GM12878 (cell line): ENCODE measurements at regions not wholly inside any gene's neighbourhood (a gene's known extent, or its start where the extent isn't known, plus 50 kb on each side); places are given as distances from the start of the nearest gene placed in this dataset.

ENCODE experiments used
- ATAC-seq: fragments of 200-7000 bp; cut with Tn5 transposase; 3 replicates; pipeline ENCODE4 v1.9.1; 2020; ENCODE audit warnings: mild to moderate bottlenecking, moderate library complexity
- BruUV-seq: library from RNA; stranded (reverse); fragments of 400-500 nt; replicated peaks from 2 replicates; lab custom pipeline; 2021; lab: Mats Ljungman, UMichigan
- CTCF ChIA-PET: fragments of 300-600 bp; sonication (Branson Sonifier 250); formaldehyde crosslinking; extraction: SDS; loops from one replicate; lab custom pipeline; 2021; ENCODE audit warnings: inconsistent platforms; lab: Yijun Ruan, JAX
- POLR2A ChIA-PET: fragments of 350-600 bp; formaldehyde crosslinking; extraction: SDS; loops from one replicate; lab custom pipeline; 2021; ENCODE audit warnings: inconsistent platforms; lab: Charles Lee
- RAD21 ChIA-PET: fragments of 300-600 bp; sonication (Branson Sonifier 250); formaldehyde crosslinking; loops from one replicate; lab custom pipeline; 2023; ENCODE audit warnings: antibody characterized with exemption; ENCODE audit not compliant: unreplicated experiment; lab: Charles Lee
- SMC1A ChIA-PET: fragments of 300-600 bp; sonication (Branson Sonifier 250); formaldehyde crosslinking; loops from one replicate; lab custom pipeline; 2023; ENCODE audit not compliant: unreplicated experiment, uncharacterized antibody; lab: Charles Lee
- DNase-seq: peaks from one replicate; pipeline ENCODE4 v3.0.0-alpha.2; 2011; ENCODE audit warnings: low read depth, low spot score
- FAIRE-seq: peaks from 3 replicates; lab custom pipeline; 2011; peaks lifted over from hg19 to GRCh38; lab: Jason Lieb, UNC
- H2AFZ ChIP-seq: 2 replicates; pipeline ENCODE4 v1.6.0; 2011; ENCODE audit warnings: low read depth, low read length, control low read depth; ENCODE audit not compliant: control insufficient read depth
- H3K27ac ChIP-seq: 2 replicates; pipeline ENCODE4 v1.5.1; 2011; ENCODE audit warnings: control low read depth; ENCODE audit not compliant: control insufficient read depth, insufficient read depth
- H3K27me3 ChIP-seq, 2 experiments: replicated peaks in 1 of 2; 2 replicates each; pipeline versions ENCODE4 v1.6.0 to v1.6.1; 2011; ENCODE audit warnings: low read length in 1 of 2; ENCODE audit not compliant: control insufficient read depth in 2 of 2, insufficient read depth in 2 of 2
- H3K36me3 ChIP-seq, 2 experiments: 2 replicates each; pipeline ENCODE4 v1.5.1; 2011; ENCODE audit warnings: low read length in 1 of 2; ENCODE audit not compliant: control insufficient read depth in 2 of 2, insufficient read depth in 2 of 2
- H3K4me1 ChIP-seq: 2 replicates; pipeline ENCODE4 v1.6.1; 2011; ENCODE audit warnings: mild to moderate bottlenecking, low read length, moderate library complexity, mixed read lengths; ENCODE audit not compliant: control insufficient read depth, insufficient read depth
- H3K4me2 ChIP-seq: 2 replicates; pipeline ENCODE4 v1.6.0; 2011; ENCODE audit warnings: control low read depth; ENCODE audit not compliant: control insufficient read depth, insufficient read depth
- H3K4me3 ChIP-seq: fragments of 200-600 bp; sonication (generic); 2 replicates; pipeline ENCODE4 v1.5.1; 2016
- H3K79me2 ChIP-seq: 2 replicates; pipeline ENCODE4 v1.6.0; 2011; ENCODE audit warnings: low read length; ENCODE audit not compliant: control insufficient read depth, insufficient read depth
- H3K9ac ChIP-seq: 2 replicates; pipeline ENCODE4 v1.8.0; 2011; ENCODE audit warnings: low read length, control low read depth, mixed read lengths; ENCODE audit not compliant: control insufficient read depth, insufficient read depth
- H3K9me3 ChIP-seq: replicated peaks from 3 replicates; pipeline ENCODE4 v1.5.1; 2011; ENCODE audit warnings: mild to moderate bottlenecking, low read length; ENCODE audit not compliant: control insufficient read depth, insufficient read depth
- H4K20me1 ChIP-seq: 2 replicates; pipeline ENCODE4 v1.6.0; 2011; ENCODE audit not compliant: control insufficient read depth, insufficient read depth
- BCL3 ChIP-seq: IDR thresholded peaks from 2 replicates; pipeline ENCODE4 v1.6.1; 2011; ENCODE audit warnings: borderline replicate concordance, low read depth, mild to moderate bottlenecking, moderate library complexity, low read length; ENCODE audit not compliant: insufficient read depth, poor library complexity, severe bottlenecking
- BMI1 ChIP-seq: fragments of 450-650 bp; IDR thresholded peaks from 2 replicates; pipeline ENCODE4 v1.6.1; 2016; ENCODE audit warnings: mild to moderate bottlenecking, moderate library complexity, borderline replicate concordance
- CHD1 ChIP-seq: IDR thresholded peaks from 2 replicates; pipeline ENCODE4 v1.6.1; 2012; ENCODE audit warnings: low read depth, low read length, improper control_type of control experiment
- E4F1 ChIP-seq: fragments of 450-650 bp; IDR thresholded peaks from 2 replicates; pipeline ENCODE4 v1.6.1; 2018; ENCODE audit warnings: borderline replicate concordance, mild to moderate bottlenecking; ENCODE audit not compliant: partially characterized antibody
- EZH2 ChIP-seq: IDR thresholded peaks from 2 replicates; pipeline ENCODE4 v1.6.1; 2012; ENCODE audit warnings: low read depth, mild to moderate bottlenecking, control low read depth, inconsistent platforms, low read length, borderline replicate concordance; ENCODE audit not compliant: control insufficient read depth
- GATAD2B ChIP-seq: fragments of 450-650 bp; conservative IDR thresholded peaks from 2 replicates; pipeline ENCODE4 v1.6.1; 2017; ENCODE audit warnings: low read depth, mild to moderate bottlenecking, moderate library complexity
- MAX ChIP-seq: IDR thresholded peaks from 2 replicates; pipeline ENCODE4 v1.6.1; 2012; ENCODE audit warnings: low read depth, low read length, improper control_type of control experiment
- MTA3 ChIP-seq: IDR thresholded peaks from 2 replicates; pipeline ENCODE4 v1.6.1; 2012; ENCODE audit warnings: low read length, inconsistent platforms, borderline replicate concordance
- MXI1 ChIP-seq: fragments of 150-350 bp; IDR thresholded peaks from 2 replicates; pipeline ENCODE4 v1.6.1; 2011; ENCODE audit warnings: low read depth, mild to moderate bottlenecking, inconsistent platforms, low read length, improper control_type of control experiment
- NRF1 ChIP-seq: conservative IDR thresholded peaks from 2 replicates; pipeline ENCODE4 v1.6.1; 2011; ENCODE audit warnings: mild to moderate bottlenecking, low read depth, low read length, improper control_type of control experiment
- RFX5 ChIP-seq: IDR thresholded peaks from 2 replicates; pipeline ENCODE4 v1.6.1; 2011; ENCODE audit warnings: low read depth, low read length, improper control_type of control experiment
- SIN3A ChIP-seq: IDR thresholded peaks from 2 replicates; pipeline ENCODE4 v1.6.1; 2012; ENCODE audit warnings: low read depth, low read length, improper control_type of control experiment
- SPI1 ChIP-seq: IDR thresholded peaks from 2 replicates; pipeline ENCODE4 v1.6.1; 2011; ENCODE audit warnings: low read depth, mild to moderate bottlenecking, low read length, moderate library complexity, borderline replicate concordance; ENCODE audit not compliant: insufficient read depth
- TCF12 ChIP-seq: IDR thresholded peaks from 2 replicates; pipeline ENCODE4 v1.6.1; 2011; ENCODE audit warnings: low read depth, mild to moderate bottlenecking, low read length
- ZBTB4 ChIP-seq: fragments of 450-650 bp; formaldehyde crosslinking; IDR thresholded peaks from 2 replicates; pipeline ENCODE4 v1.4.0; 2022; ENCODE audit warnings: mild to moderate bottlenecking, moderate library complexity
- ZNF274 ChIP-seq: IDR thresholded peaks from one replicate; pipeline ENCODE4 v1.8.0; 2011; ENCODE audit not compliant: insufficient read length, insufficient read depth
- WGBS: methylation state at CpG from one replicate; pipeline ENCODE4 v1.1.6; 2016; ENCODE audit warnings: low lambda C conversion rate; ENCODE audit not compliant: insufficient replicate concordance, insufficient coverage; ENCODE audit errors: missing lambda C conversion rate; 5-methylcytosine and 5-hydroxymethylcytosine counted together
- in situ Hi-C: fragments of 300-500 bp; cut with MboI; formaldehyde crosslinking; loops from 9 replicates; pipeline ENCODE4 v1.14.3; 2018; ENCODE audit warnings: mixed read lengths
- intact Hi-C: fragments of 100-400 bp; cut with micrococcal nuclease; formaldehyde crosslinking; loops from one replicate; pipeline ENCODE4 v1.14.2; 2022; ENCODE audit not compliant: unreplicated experiment

GRCh38 chr2:64311191-64311910 lies 142.6 kb upstream of the LGALSL start:
- WGBS, result 70% methylated on average over 17 of the region's 17 CpGs
- intact Hi-C loops (no loop called here), in situ Hi-C loops (no loop called here)
- ATAC-seq, result no peak
- DNase-seq, result no peak
- Histone ChIP-seq H3K9me3 (no peaks in the 10 kb centered on the region), H3K79me2 (no peaks in the 10 kb centered on the region), H4K20me1 (no peaks in the 10 kb centered on the region), H3K9ac (no peak overlapping the region), H3K4me1 (no peaks in the 10 kb centered on the region), H3K27me3 (no peaks in the 10 kb centered on the region), H3K36me3 (no peaks in the 10 kb centered on the region), H3K4me3 (no peak overlapping the region), H2AFZ (no peak overlapping the region), H3K4me2 (no peak overlapping the region), H3K27ac (no peak overlapping the region)
- FAIRE-seq, result no peak
- ChIA-PET SMC1A (interaction anchor here (0.7 to 5.8 kb wide), 27 partner anchors 12 to 450 kb away, joined by 3 to 71 read pairs (median 7); no protein-coding TSS in a partner anchor), POLR2A (interaction anchor here (0.9 to 2.7 kb wide), 3 partner anchors 15 to 165 kb away, joined by 3 to 14 read pairs (median 13); no protein-coding TSS in a partner anchor), CTCF (interaction anchor here (0.5 to 5.3 kb wide), 28 partner anchors 11 to 266 kb away, joined by 3 to 97 read pairs (median 5); no protein-coding TSS in a partner anchor), RAD21 (interaction anchor here (0.8 to 6.5 kb wide), 26 partner anchors 11 to 261 kb away, joined by 3 to 82 read pairs (median 5); no protein-coding TSS in a partner anchor)
- BruUV-seq, result no TSS peak
- no peak for TF ChIP-seq CHD1
- TF ChIP-seq BCL3, result no peak
- no peak for TF ChIP-seq ZBTB4 (CRISPR knock-in tag)
- no peak for TF ChIP-seq MAX
- no peak for TF ChIP-seq RFX5
- TF ChIP-seq SPI1, result no peak
- TF ChIP-seq GATAD2B, result no peak
- no peak for TF ChIP-seq E4F1
- TF ChIP-seq ZNF274, result no peak
- no peak for TF ChIP-seq BMI1
- no peak for TF ChIP-seq TCF12
- TF ChIP-seq NRF1, result no peak
- no peak for TF ChIP-seq MTA3
- no peak for TF ChIP-seq SIN3A
- no peak for TF ChIP-seq EZH2
- TF ChIP-seq MXI1, result no peak
